Breast epithelium (tissue), 3 donors: ENCODE measurements at regions not wholly inside any gene's neighbourhood (a gene's known extent, or its start where the extent isn't known, plus 50 kb on each side); places are given as distances from the start of the nearest gene placed in this dataset.

Experiments
- CTCF ChIP-seq, 3 donors: fragments of 450-650 bp; IDR thresholded peaks; one replicate each; pipeline ENCODE4 v1.5.1; 2016 to 2017; ENCODE audit warnings: antibody characterized with exemption in 3 of 3, mild to moderate bottlenecking in 3 of 3, moderate library complexity in 3 of 3
- POLR2A ChIP-seq: fragments of 450-650 bp; IDR thresholded peaks from one replicate; pipeline ENCODE4 v1.6.1; 2016; ENCODE audit warnings: antibody characterized with exemption, mild to moderate bottlenecking, moderate library complexity
- POLR2AphosphoS5 ChIP-seq, 3 donors: sonication (generic); formaldehyde crosslinking; IDR thresholded peaks; one replicate each; pipeline ENCODE4 v1.6.1; 2017; ENCODE audit warnings: antibody characterized with exemption in 3 of 3

- TF ChIP-seq CTCF (IDR thresholded peaks at IDR 0.05) (no peak), POLR2A (no peak), POLR2AphosphoS5 (IDR thresholded peaks at IDR 0.05) (no peak)
Observed at GRCh38 chr3:175896655-175897054, 1037.5 kb downstream of the NAALADL2 start.
